GM13976 (cell line): ENCODE measurements at regions not wholly inside any gene's neighbourhood (a gene's known extent, or its start where the extent isn't known, plus 50 kb on each side); places are given as distances from the start of the nearest gene placed in this dataset.
A peak's percentile ranks its signal among the peaks of the same experiment; 100 is the strongest.

Experiments used
- DNase-seq: peaks from one replicate; pipeline ENCODE4 v3.0.0; 2012; ENCODE audit warnings: low spot score
- in situ Hi-C: fragments of 300-500 bp; cut with MboI; formaldehyde crosslinking; loops from one replicate; pipeline ENCODE4 v1.12.0; 2022; ENCODE audit warnings: low sequenced_read_pairs, mixed read lengths, inconsistent platforms; ENCODE audit not compliant: unreplicated experiment
- TF ChIP-seq, protein P1 (sequence below): IDR thresholded peaks from 2 replicates; pipeline ENCODE4 v1.5.1; 2012; ENCODE audit warnings: borderline replicate concordance, mild to moderate bottlenecking; ENCODE audit not compliant: insufficient read depth; ENCODE audit errors: extremely low read depth, missing control alignments, control extremely low read depth

- TF ChIP-seq, protein P1, sequence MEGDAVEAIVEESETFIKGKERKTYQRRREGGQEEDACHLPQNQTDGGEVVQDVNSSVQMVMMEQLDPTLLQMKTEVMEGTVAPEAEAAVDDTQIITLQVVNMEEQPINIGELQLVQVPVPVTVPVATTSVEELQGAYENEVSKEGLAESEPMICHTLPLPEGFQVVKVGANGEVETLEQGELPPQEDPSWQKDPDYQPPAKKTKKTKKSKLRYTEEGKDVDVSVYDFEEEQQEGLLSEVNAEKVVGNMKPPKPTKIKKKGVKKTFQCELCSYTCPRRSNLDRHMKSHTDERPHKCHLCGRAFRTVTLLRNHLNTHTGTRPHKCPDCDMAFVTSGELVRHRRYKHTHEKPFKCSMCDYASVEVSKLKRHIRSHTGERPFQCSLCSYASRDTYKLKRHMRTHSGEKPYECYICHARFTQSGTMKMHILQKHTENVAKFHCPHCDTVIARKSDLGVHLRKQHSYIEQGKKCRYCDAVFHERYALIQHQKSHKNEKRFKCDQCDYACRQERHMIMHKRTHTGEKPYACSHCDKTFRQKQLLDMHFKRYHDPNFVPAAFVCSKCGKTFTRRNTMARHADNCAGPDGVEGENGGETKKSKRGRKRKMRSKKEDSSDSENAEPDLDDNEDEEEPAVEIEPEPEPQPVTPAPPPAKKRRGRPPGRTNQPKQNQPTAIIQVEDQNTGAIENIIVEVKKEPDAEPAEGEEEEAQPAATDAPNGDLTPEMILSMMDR, result no peak
- DNase-seq, result peak; percentile 3
- in situ Hi-C loops, result no loop called here
These were observed 1206.1 kb downstream of the ARAP2 start for GRCh38 chr4:35038079-35038805.

DNA sequence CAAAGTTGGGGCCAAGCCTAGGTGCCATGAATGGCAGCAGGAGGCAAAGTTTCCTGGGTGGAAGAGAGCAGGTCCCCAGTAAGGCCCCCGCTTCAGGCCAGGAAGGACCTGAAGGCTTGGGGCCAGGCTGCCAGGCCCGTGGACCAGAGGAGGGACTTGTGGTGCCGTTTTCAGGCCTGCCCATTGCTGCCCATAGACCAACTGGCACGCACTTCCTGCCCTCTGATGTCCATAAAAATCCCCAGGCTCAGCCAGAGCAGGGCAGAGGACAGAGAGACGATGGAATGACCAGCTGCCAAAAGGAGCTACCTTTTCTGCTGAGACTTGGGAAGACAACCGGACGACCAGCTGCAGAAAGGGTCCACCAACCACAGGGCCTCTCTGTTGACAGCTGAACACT lies 1205.5 kb downstream of the ARAP2 start:
- in situ Hi-C loops, result no loop called here
- TF ChIP-seq, protein P1, result no peak
- DNase-seq, result peak; percentile 3

DNA sequence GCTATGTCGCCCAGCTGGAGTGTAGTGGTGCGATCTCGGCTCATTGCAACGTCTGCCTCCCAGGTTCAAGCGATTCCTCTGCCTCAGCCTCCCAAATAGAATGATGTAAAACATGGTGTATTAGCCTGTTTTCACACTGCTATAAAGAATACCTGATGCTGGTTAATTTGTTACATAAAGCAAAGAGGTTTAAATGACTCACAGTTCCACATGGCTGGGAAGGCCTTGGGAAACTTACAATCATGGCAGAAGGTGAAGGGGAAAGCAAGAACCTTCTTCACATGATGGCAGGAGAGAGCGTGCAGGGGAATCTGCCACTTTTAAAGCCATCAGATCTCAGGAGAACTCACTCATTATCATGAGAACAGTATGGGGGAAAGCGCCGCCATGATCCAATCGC lies 1191.8 kb downstream of the ARAP2 start:
- in situ Hi-C loops, result no loop called here
- TF ChIP-seq, protein P1, result no peak
- DNase-seq, result no peak

- TF ChIP-seq, protein P1, result no peak
- DNase-seq, result no peak
- in situ Hi-C loops, result no loop called here
These were observed 1181.2 kb downstream of the ARAP2 start for GRCh38 chr4:35063031-35063570.

DNA sequence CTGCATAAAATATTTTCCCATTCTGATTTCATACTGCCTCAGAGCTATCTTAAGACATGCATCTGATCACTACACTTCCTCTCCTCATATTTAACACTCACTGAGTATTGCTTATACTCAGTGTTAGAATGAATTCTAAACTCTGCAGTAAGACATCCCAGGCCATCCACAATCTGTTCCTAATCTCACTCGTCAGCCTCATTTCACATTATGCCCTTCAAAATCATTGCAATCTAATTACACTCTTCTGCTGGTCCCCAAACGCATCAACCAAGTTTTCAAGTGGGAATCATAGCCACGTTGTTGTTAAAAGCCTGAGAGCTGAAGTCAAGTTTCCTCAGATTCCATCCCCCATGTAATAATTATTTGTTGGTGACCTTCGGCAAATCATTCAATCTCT lies 1177.9 kb downstream of the ARAP2 start:
- TF ChIP-seq, protein P1, result no peak
- in situ Hi-C loops, result no loop called here
- no peak for DNase-seq

GRCh38 chr4:35080799-35081198 lies 1163.5 kb downstream of the ARAP2 start:
- in situ Hi-C loops, result no loop called here
- TF ChIP-seq, protein P1, result no peak
- no peak for DNase-seq

DNA sequence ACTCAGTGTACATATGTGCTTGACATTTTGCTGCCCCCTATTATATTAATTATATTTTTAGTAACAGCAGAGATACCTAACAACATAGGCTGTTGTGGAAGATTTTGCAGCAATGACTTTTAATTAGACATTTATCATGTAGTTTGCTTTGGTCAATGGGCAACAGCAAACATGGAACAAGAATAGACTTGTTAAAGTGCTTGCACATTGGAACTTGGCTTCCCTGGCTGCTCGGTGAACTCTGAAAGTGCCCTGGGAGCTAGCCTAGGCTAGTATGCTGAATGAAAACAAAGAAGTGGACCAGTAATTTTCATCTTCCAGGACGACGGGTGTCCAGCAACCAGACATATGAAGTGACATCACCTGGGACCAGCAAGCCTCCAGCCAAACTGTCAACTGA lies 1157.1 kb downstream of the ARAP2 start:
- in situ Hi-C loops, result no loop called here
- TF ChIP-seq, protein P1, result no peak
- DNase-seq, result no peak
